Anterior cingulate cortex (tissue), 58 donors: ENCODE measurements at regions not wholly inside any gene's neighbourhood (a gene's known extent, or its start where the extent isn't known, plus 50 kb on each side); places are given as distances from the start of the nearest gene placed in this dataset.

Experiments used
- DNase-seq, 58 donors: peaks; one replicate each; lab custom pipeline; 2025; lab: John Stamatoyannopoulos, UW

- no peak for DNase-seq
Observed at GRCh38 chr15:88323468-88323867, 66.9 kb upstream of the NTRK3 start.

- no peak for DNase-seq
Observed at GRCh38 chr15:88322461-88322860, 65.9 kb upstream of the NTRK3 start.

GRCh38 chr15:88321271-88321670, 64.7 kb upstream of the NTRK3 start:
- no peak for DNase-seq

GRCh38 chr15:88316586-88316985, 60.0 kb upstream of the NTRK3 start:
- DNase-seq, result no peak

- DNase-seq, result no peak
Observed at GRCh38 chr15:88315221-88315878, 58.8 kb upstream of the NTRK3 start.

- DNase-seq, result peak in 1 of 58 donors; percentile 15
Observed at GRCh38 chr15:88312941-88313579, 56.5 kb upstream of the NTRK3 start.

GRCh38 chr15:88309363-88309762, 52.8 kb upstream of the NTRK3 start:
- DNase-seq, result no peak

GRCh38 chr15:88307344-88307743, 50.8 kb upstream of the NTRK3 start:
- no peak for DNase-seq
